HEK293 (cell line): ENCODE measurements at regions not wholly inside any gene's neighbourhood (a gene's known extent, or its start where the extent isn't known, plus 50 kb on each side); places are given as distances from the start of the nearest gene placed in this dataset.

Experiments
- CTCF ChIA-PET: fragments of 350-600 bp; formaldehyde crosslinking; extraction: SDS; loops from one replicate; lab custom pipeline; 2021; ENCODE audit warnings: antibody characterized with exemption; lab: Yijun Ruan, JAX
- POLR2A ChIA-PET: fragments of 300-600 bp; formaldehyde crosslinking; extraction: SDS; loops from one replicate; lab custom pipeline; 2020; ENCODE audit warnings: antibody characterized with exemption, inconsistent platforms; lab: Yijun Ruan, JAX
- H3K27ac ChIP-seq: fragments of 200-500 bp; sonication (Bioruptor generic); 2 replicates; pipeline ENCODE4 v1.5.1; 2014; ENCODE audit warnings: low read depth, low read length, control low read depth, inconsistent platforms; ENCODE audit errors: extremely low read depth
- H3K36me3 ChIP-seq, 2 experiments: fragments of 200-500 bp in 1 of 2; sonication (Bioruptor generic) in 1 of 2; 1 replicate in 1 of 2; 2 replicates in 1 of 2; pipeline ENCODE4 v1.5.1; 2014 to 2017; ENCODE audit warnings: inconsistent platforms in 2 of 2, low read length in 2 of 2; ENCODE audit not compliant: control insufficient read depth in 2 of 2, insufficient read depth in 1 of 2
- H3K4me1 ChIP-seq: fragments of 200-500 bp; sonication (Bioruptor generic); 2 replicates; pipeline ENCODE4 v1.5.1; 2014; ENCODE audit warnings: mild to moderate bottlenecking, low read length, inconsistent platforms; ENCODE audit not compliant: control insufficient read depth, insufficient read depth
- H3K4me3 ChIP-seq: 2 replicates; pipeline ENCODE4 v1.5.1; 2011; ENCODE audit warnings: low read depth, mild to moderate bottlenecking, control low read depth, low read length, moderate library complexity
- H3K9me3 ChIP-seq: fragments of 200-500 bp; sonication (Bioruptor generic); 2 replicates; pipeline ENCODE4 v1.5.1; 2014; ENCODE audit warnings: low read depth, low read length, inconsistent platforms; ENCODE audit not compliant: control insufficient read depth, insufficient read depth
- FEZF1 ChIP-seq: fragments of 450-650 bp; formaldehyde crosslinking; IDR thresholded peaks from 2 replicates; pipeline ENCODE4 v1.5.1; 2016; ENCODE audit warnings: missing biosample characterization, missing genetic modification characterization
- OSR2 ChIP-seq: fragments of 450-650 bp; formaldehyde crosslinking; IDR thresholded peaks from 2 replicates; pipeline ENCODE4 v1.5.1; 2016; ENCODE audit warnings: missing biosample characterization, missing genetic modification characterization
- OVOL3 ChIP-seq: fragments of 450-650 bp; formaldehyde crosslinking; IDR thresholded peaks from 2 replicates; pipeline ENCODE4 v1.5.1; 2016; ENCODE audit warnings: missing biosample characterization, missing genetic modification characterization
- REPIN1 ChIP-seq: fragments of 450-650 bp; formaldehyde crosslinking; IDR thresholded peaks from 2 replicates; pipeline ENCODE4 v1.5.1; 2017; ENCODE audit warnings: missing biosample characterization, missing genetic modification characterization, low read depth
- SETDB1 ChIP-seq: IDR thresholded peaks from one replicate; pipeline ENCODE4 v1.6.1; 2017; ENCODE audit warnings: mild to moderate bottlenecking, low read length, moderate library complexity, mixed read lengths; ENCODE audit not compliant: insufficient read length
- TRIM28 ChIP-seq: IDR thresholded peaks from 2 replicates; pipeline ENCODE4 v1.6.1; 2011; ENCODE audit warnings: low read length, control low read depth, borderline replicate concordance
- ZFP41 ChIP-seq: fragments of 450-650 bp; formaldehyde crosslinking; IDR thresholded peaks from 2 replicates; pipeline ENCODE4 v1.5.1; 2016; ENCODE audit warnings: missing biosample characterization, missing genetic modification characterization, borderline replicate concordance
- ZIC2 ChIP-seq: fragments of 450-650 bp; formaldehyde crosslinking; IDR thresholded peaks from 2 replicates; pipeline ENCODE4 v1.5.1; 2016; ENCODE audit warnings: missing biosample characterization, missing genetic modification characterization
- ZNF140 ChIP-seq: fragments of 450-650 bp; formaldehyde crosslinking; IDR thresholded peaks from 2 replicates; pipeline ENCODE4 v1.5.1; 2016; ENCODE audit warnings: missing biosample characterization, missing genetic modification characterization
- ZNF146 ChIP-seq: fragments of 450-650 bp; formaldehyde crosslinking; IDR thresholded peaks from 2 replicates; pipeline ENCODE4 v1.5.1; 2016; ENCODE audit warnings: missing biosample characterization, missing genetic modification characterization
- ZNF214 ChIP-seq: fragments of 450-650 bp; formaldehyde crosslinking; IDR thresholded peaks from 2 replicates; pipeline ENCODE4 v1.5.1; 2017; ENCODE audit warnings: missing biosample characterization, mild to moderate bottlenecking, missing genetic modification characterization, borderline replicate concordance
- ZNF221 ChIP-seq: fragments of 450-650 bp; formaldehyde crosslinking; IDR thresholded peaks from 2 replicates; pipeline ENCODE4 v1.5.1; 2017; ENCODE audit warnings: missing biosample characterization, missing genetic modification characterization, borderline replicate concordance
- ZNF23 ChIP-seq: fragments of 450-650 bp; formaldehyde crosslinking; IDR thresholded peaks from 2 replicates; pipeline ENCODE4 v1.5.1; 2016; ENCODE audit warnings: missing biosample characterization, missing genetic modification characterization, borderline replicate concordance
- ZNF239 ChIP-seq: fragments of 450-650 bp; formaldehyde crosslinking; IDR thresholded peaks from 2 replicates; pipeline ENCODE4 v1.5.1; 2016; ENCODE audit warnings: missing biosample characterization, missing genetic modification characterization
- ZNF266 ChIP-seq: fragments of 450-650 bp; formaldehyde crosslinking; IDR thresholded peaks from 2 replicates; pipeline ENCODE4 v1.5.1; 2016; ENCODE audit warnings: missing biosample characterization, missing genetic modification characterization, low read depth
- ZNF350 ChIP-seq: fragments of 450-650 bp; formaldehyde crosslinking; IDR thresholded peaks from 2 replicates; pipeline ENCODE4 v1.5.0; 2017; ENCODE audit warnings: missing biosample characterization, mild to moderate bottlenecking, missing genetic modification characterization
- ZNF366 ChIP-seq: fragments of 450-650 bp; formaldehyde crosslinking; conservative IDR thresholded peaks from 2 replicates; pipeline ENCODE4 v1.5.1; 2016; ENCODE audit warnings: missing biosample characterization, missing genetic modification characterization
- ZNF394 ChIP-seq: fragments of 450-650 bp; formaldehyde crosslinking; IDR thresholded peaks from 2 replicates; pipeline ENCODE4 v1.5.1; 2016; ENCODE audit warnings: missing biosample characterization, missing genetic modification characterization, mild to moderate bottlenecking, moderate library complexity, borderline replicate concordance
- ZNF416 ChIP-seq: fragments of 450-650 bp; formaldehyde crosslinking; IDR thresholded peaks from 2 replicates; pipeline ENCODE4 v1.5.1; 2016; ENCODE audit warnings: missing biosample characterization, missing genetic modification characterization
- ZNF433 ChIP-seq: fragments of 450-650 bp; formaldehyde crosslinking; IDR thresholded peaks from 2 replicates; pipeline ENCODE4 v1.5.1; 2016; ENCODE audit warnings: missing biosample characterization, missing genetic modification characterization, low read depth
- ZNF48 ChIP-seq: fragments of 450-650 bp; formaldehyde crosslinking; IDR thresholded peaks from 2 replicates; pipeline ENCODE4 v1.5.1; 2016; ENCODE audit warnings: missing biosample characterization, missing genetic modification characterization
- ZNF513 ChIP-seq: fragments of 450-650 bp; IDR thresholded peaks from 2 replicates; pipeline ENCODE4 v1.5.1; 2018; ENCODE audit warnings: missing biosample characterization, missing genetic modification characterization
- ZNF549 ChIP-seq: fragments of 450-650 bp; IDR thresholded peaks from 2 replicates; pipeline ENCODE4 v1.5.1; 2018; ENCODE audit warnings: missing biosample characterization, missing genetic modification characterization, mild to moderate bottlenecking, inconsistent platforms, moderate library complexity
- ZNF626 ChIP-seq: fragments of 450-650 bp; sonication (Bioruptor Pico); formaldehyde crosslinking; IDR thresholded peaks from 2 replicates; pipeline ENCODE4 v1.5.1; 2018; ENCODE audit warnings: missing biosample characterization, missing genetic modification characterization, inconsistent platforms
- ZNF677 ChIP-seq: fragments of 450-650 bp; IDR thresholded peaks from 2 replicates; pipeline ENCODE4 v1.5.0; 2018; ENCODE audit warnings: missing biosample characterization, mild to moderate bottlenecking, missing genetic modification characterization, moderate library complexity
- ZNF791 ChIP-seq: fragments of 450-650 bp; formaldehyde crosslinking; IDR thresholded peaks from 2 replicates; pipeline ENCODE4 v1.5.1; 2016; ENCODE audit warnings: missing biosample characterization, missing genetic modification characterization
- ZSCAN16 ChIP-seq: fragments of 450-650 bp; formaldehyde crosslinking; IDR thresholded peaks from 2 replicates; pipeline ENCODE4 v1.5.1; 2016; ENCODE audit warnings: missing biosample characterization, missing genetic modification characterization
- TF ChIP-seq, protein P1 (sequence below): IDR thresholded peaks from 2 replicates; pipeline ENCODE4 v1.6.1; 2011; ENCODE audit warnings: mild to moderate bottlenecking, low read depth, low read length, borderline replicate concordance
- TF ChIP-seq, protein P2 (sequence below): fragments of 450-650 bp; formaldehyde crosslinking; IDR thresholded peaks from 2 replicates; pipeline ENCODE4 v1.5.1; 2016; ENCODE audit warnings: missing biosample characterization, missing genetic modification characterization, low read depth

GRCh38 chr14:45715946-45716345 is 462.9 kb upstream of the MIS18BP1 start (continued):
- TF ChIP-seq ZFP41 (tag by site-specific recombination): no peak
- TF ChIP-seq, protein P1, sequence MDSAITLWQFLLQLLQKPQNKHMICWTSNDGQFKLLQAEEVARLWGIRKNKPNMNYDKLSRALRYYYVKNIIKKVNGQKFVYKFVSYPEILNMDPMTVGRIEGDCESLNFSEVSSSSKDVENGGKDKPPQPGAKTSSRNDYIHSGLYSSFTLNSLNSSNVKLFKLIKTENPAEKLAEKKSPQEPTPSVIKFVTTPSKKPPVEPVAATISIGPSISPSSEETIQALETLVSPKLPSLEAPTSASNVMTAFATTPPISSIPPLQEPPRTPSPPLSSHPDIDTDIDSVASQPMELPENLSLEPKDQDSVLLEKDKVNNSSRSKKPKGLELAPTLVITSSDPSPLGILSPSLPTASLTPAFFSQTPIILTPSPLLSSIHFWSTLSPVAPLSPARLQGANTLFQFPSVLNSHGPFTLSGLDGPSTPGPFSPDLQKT: no peak
- no peak for TF ChIP-seq ZNF214
- TF ChIP-seq ZNF239: no peak
- TF ChIP-seq ZNF433 (tag by site-specific recombination): no peak

GRCh38 chr14:45709541-45709940 is 456.5 kb upstream of the MIS18BP1 start:
- no peaks in the 10 kb centered on the region for H3K4me1 ChIP-seq
- H3K9me3 ChIP-seq: no peaks in the 10 kb centered on the region
- H3K27ac ChIP-seq: no peak overlapping the region
- TF ChIP-seq ZNF416 (tag by site-specific recombination) (no peak), ZSCAN16 (tag by site-specific recombination) (no peak), ZNF549 (no peak), ZNF677 (tag by site-specific recombination) (no peak), ZNF140 (tag by site-specific recombination) (no peak), TRIM28 (no peak), ZNF23 (tag by site-specific recombination) (no peak), ZNF350 (tag by site-specific recombination) (no peak), ZNF626 (tag by site-specific recombination) (no peak), OSR2 (tag by site-specific recombination) (no peak), ZNF366 (tag by site-specific recombination) (no peak), ZNF394 (tag by site-specific recombination) (no peak), ZNF266 (tag by site-specific recombination) (no peak), ZNF48 (tag by site-specific recombination) (no peak), ZIC2 (tag by site-specific recombination) (no peak), SETDB1 (no peak), OVOL3 (tag by site-specific recombination) (no peak), REPIN1 (tag by site-specific recombination) (no peak), ZNF791 (tag by site-specific recombination) (no peak)
- ChIA-PET POLR2A (no interaction called here), CTCF (interaction anchor here (1.2 kb wide), 1 partner anchor 59 kb away, joined by 4 read pairs; no protein-coding TSS in a partner anchor)
- no peaks in the 10 kb centered on the region for H3K36me3 ChIP-seq
- no peak overlapping the region for H3K4me3 ChIP-seq

GRCh38 chr14:45705940-45706534 is 453.0 kb upstream of the MIS18BP1 start:
- H3K9me3 ChIP-seq: no peaks in the 10 kb centered on the region
- TF ChIP-seq, protein P2, sequence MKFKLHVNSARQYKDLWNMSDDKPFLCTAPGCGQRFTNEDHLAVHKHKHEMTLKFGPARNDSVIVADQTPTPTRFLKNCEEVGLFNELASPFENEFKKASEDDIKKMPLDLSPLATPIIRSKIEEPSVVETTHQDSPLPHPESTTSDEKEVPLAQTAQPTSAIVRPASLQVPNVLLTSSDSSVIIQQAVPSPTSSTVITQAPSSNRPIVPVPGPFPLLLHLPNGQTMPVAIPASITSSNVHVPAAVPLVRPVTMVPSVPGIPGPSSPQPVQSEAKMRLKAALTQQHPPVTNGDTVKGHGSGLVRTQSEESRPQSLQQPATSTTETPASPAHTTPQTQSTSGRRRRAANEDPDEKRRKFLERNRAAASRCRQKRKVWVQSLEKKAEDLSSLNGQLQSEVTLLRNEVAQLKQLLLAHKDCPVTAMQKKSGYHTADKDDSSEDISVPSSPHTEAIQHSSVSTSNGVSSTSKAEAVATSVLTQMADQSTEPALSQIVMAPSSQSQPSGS (tag by site-specific recombination): no peak
- TF ChIP-seq ZNF513 (tag by site-specific recombination) (no peak), ZNF221 (tag by site-specific recombination) (no peak), ZNF394 (tag by site-specific recombination) (no peak), FEZF1 (tag by site-specific recombination) (no peak), OSR2 (tag by site-specific recombination) (no peak), ZNF146 (tag by site-specific recombination) (no peak)
- TF ChIP-seq, all 188 proteins: peak for 0
- no peak overlapping the region for H3K27ac ChIP-seq
- no peak overlapping the region for H3K4me3 ChIP-seq
- no peaks in the 10 kb centered on the region for H3K4me1 ChIP-seq
- POLR2A ChIA-PET: no interaction called here
- CTCF ChIA-PET: no interaction called here
- no peaks in the 10 kb centered on the region for H3K36me3 ChIP-seq
